GM12872 (cell line): ENCODE measurements at regions not wholly inside any gene's neighbourhood (a gene's known extent, or its start where the extent isn't known, plus 50 kb on each side); places are given as distances from the start of the nearest gene placed in this dataset.

Experiments used
- CTCF ChIP-seq: IDR thresholded peaks from 3 replicates; pipeline ENCODE4 v1.5.1; 2011; ENCODE audit warnings: low read depth, mild to moderate bottlenecking, low read length, moderate library complexity; ENCODE audit not compliant: insufficient read depth

GRCh38 chr14:83255015-83255726 lies 1721.5 kb upstream of the SEL1L start:
- no peak for TF ChIP-seq CTCF

GRCh38 chr14:83255727-83256090 lies 1722.1 kb upstream of the SEL1L start:
- no peak for TF ChIP-seq CTCF

- no peak for TF ChIP-seq CTCF
Observed at GRCh38 chr14:83257466-83258439, 1724.1 kb upstream of the SEL1L start.

GRCh38 chr14:83260751-83261150 lies 1727.1 kb upstream of the SEL1L start:
- TF ChIP-seq CTCF: no peak

GRCh38 chr14:83269583-83269982 lies 1735.9 kb upstream of the SEL1L start:
- TF ChIP-seq CTCF: no peak

GRCh38 chr14:83271663-83272062 lies 1738.0 kb upstream of the SEL1L start:
- no peak for TF ChIP-seq CTCF

GRCh38 chr14:83280719-83281118 lies 1747.1 kb upstream of the SEL1L start:
- no peak for TF ChIP-seq CTCF
